CD14-positive monocyte (primary cell): ENCODE measurements at regions not wholly inside any gene's neighbourhood (a gene's known extent, or its start where the extent isn't known, plus 50 kb on each side); places are given as distances from the start of the nearest gene placed in this dataset.

Source experiments
- DNase-seq, 3 donors: peaks; one replicate each; pipeline ENCODE4 v3.0.0-alpha.2; 2011 to 2022
- H2AFZ ChIP-seq: 2 replicates; pipeline ENCODE4 v1.6.0; 2012; ENCODE audit warnings: mild to moderate bottlenecking, low read depth, low read length, inconsistent platforms; ENCODE audit not compliant: insufficient read depth, poor library complexity, severe bottlenecking
- H3K27ac ChIP-seq, 2 donors: 1 replicate in 1 of 2; 2 replicates in 1 of 2; pipeline ENCODE4 v1.5.1; 2012 to 2013; ENCODE audit warnings: low read length in 2 of 2, control low read depth in 1 of 2, inconsistent platforms in 1 of 2, low read depth in 1 of 2, mild to moderate bottlenecking in 1 of 2
- H3K27me3 ChIP-seq, 2 donors: one replicate each; pipeline versions ENCODE4 v1.6.0 to v1.6.1; 2011 to 2013; ENCODE audit warnings: low read length in 2 of 2; ENCODE audit not compliant: control insufficient read depth in 2 of 2, insufficient read depth in 2 of 2
- H3K36me3 ChIP-seq, 2 donors: replicated peaks in 1 of 2; 1 replicate in 1 of 2; 2 replicates in 1 of 2; pipeline versions ENCODE4 v1.5.1 to v1.6.1; 2012 to 2013; ENCODE audit warnings: low read length in 2 of 2, control low read depth in 1 of 2, inconsistent platforms in 1 of 2, mild to moderate bottlenecking in 1 of 2; ENCODE audit not compliant: insufficient read depth in 2 of 2, control insufficient read depth in 1 of 2
- H3K4me1 ChIP-seq, 2 donors: 1 replicate in 1 of 2; 2 replicates in 1 of 2; pipeline versions ENCODE4 v1.5.1 to v1.6.1; 2012 to 2013; ENCODE audit warnings: low read length in 2 of 2, control low read depth in 1 of 2, inconsistent platforms in 1 of 2, mild to moderate bottlenecking in 1 of 2, moderate library complexity in 1 of 2; ENCODE audit not compliant: insufficient read depth in 2 of 2, control insufficient read depth in 1 of 2
- H3K4me2 ChIP-seq: replicated peaks from 2 replicates; pipeline ENCODE3; 2012; ENCODE audit warnings: low read length, moderate library complexity, mild to moderate bottlenecking; ENCODE audit not compliant: poor library complexity, severe bottlenecking; ENCODE audit errors: extremely low read depth
- H3K4me3 ChIP-seq, 3 experiments: fragments of 200-600 bp in 1 of 3; sonication (generic) in 1 of 3; replicated peaks in 1 of 3; 1 replicate in 2 of 3; 2 replicates in 1 of 3; pipeline ENCODE4 v1.5.1; 2011 to 2013; ENCODE audit warnings: low read length in 3 of 3, mild to moderate bottlenecking in 3 of 3, control low read depth in 2 of 3, low read depth in 2 of 3, inconsistent platforms in 1 of 3, moderate library complexity in 1 of 3
- H3K79me2 ChIP-seq: 2 replicates; pipeline ENCODE4 v1.6.0; 2012; ENCODE audit warnings: mild to moderate bottlenecking, control low read depth, inconsistent platforms, low read length, moderate library complexity; ENCODE audit not compliant: insufficient read depth
- H3K9ac ChIP-seq: 2 replicates; pipeline ENCODE4 v1.6.0; 2017; ENCODE audit warnings: low read length, mild to moderate bottlenecking; ENCODE audit not compliant: insufficient read depth, poor library complexity, severe bottlenecking
- H3K9me3 ChIP-seq, 2 donors: replicated peaks in 1 of 2; 1 replicate in 1 of 2; 2 replicates in 1 of 2; pipeline versions ENCODE4 v1.5.1 to v1.6.1; 2012 to 2013; ENCODE audit warnings: low read length in 2 of 2, control low read depth in 1 of 2; ENCODE audit not compliant: control insufficient read depth in 1 of 2, insufficient read depth in 1 of 2
- H4K20me1 ChIP-seq: 2 replicates; pipeline ENCODE4 v1.6.0; 2012; ENCODE audit warnings: mild to moderate bottlenecking, low read length, control low read depth, moderate library complexity; ENCODE audit not compliant: insufficient read depth
- H3K27ac Mint-ChIP-seq, 7 donors: one replicate each; pipeline ENCODE4 v1.8.0; 2020; ENCODE audit warnings: mild to moderate bottlenecking in 7 of 7, mixed read lengths in 7 of 7, moderate library complexity in 6 of 7, inconsistent platforms in 2 of 7
- H3K27me3 Mint-ChIP-seq, 3 donors: one replicate each; pipeline ENCODE4 v1.8.0; 2021 to 2022; ENCODE audit warnings: low read depth in 3 of 3, mild to moderate bottlenecking in 3 of 3, mixed read lengths in 3 of 3, moderate library complexity in 3 of 3, inconsistent platforms in 1 of 3
- H3K36me3 Mint-ChIP-seq, 2 donors: one replicate each; pipeline ENCODE4 v1.8.0; 2020; ENCODE audit warnings: mixed read lengths in 2 of 2, inconsistent platforms in 1 of 2, mild to moderate bottlenecking in 1 of 2
- H3K4me1 Mint-ChIP-seq: one replicate; pipeline ENCODE4 v1.8.0; 2020; ENCODE audit warnings: mild to moderate bottlenecking, mixed read lengths
- H3K4me3 Mint-ChIP-seq, 2 donors: one replicate each; pipeline ENCODE4 v1.8.0; 2020; ENCODE audit warnings: mild to moderate bottlenecking in 2 of 2, mixed read lengths in 2 of 2, moderate library complexity in 1 of 2
- H3K9me3 Mint-ChIP-seq, 7 donors: one replicate each; pipeline ENCODE4 v1.8.0; 2020 to 2022; ENCODE audit warnings: mixed read lengths in 7 of 7, mild to moderate bottlenecking in 6 of 7, moderate library complexity in 6 of 7, inconsistent platforms in 2 of 7
- CTCF ChIP-seq: fragments of 200-600 bp; IDR thresholded peaks from one replicate; pipeline ENCODE4 v1.8.0; 2022; ENCODE audit warnings: antibody characterized with exemption, mild to moderate bottlenecking
- intact Hi-C, 2 donors: fragments of 100-400 bp; cut with micrococcal nuclease; formaldehyde crosslinking; loops; one replicate each; pipeline versions ENCODE4 v1.15.0 to v1.15.1; 2023

- H3K4me1 Mint-ChIP-seq: no peaks in the 10 kb centered on the region
- H3K9me3 Mint-ChIP-seq: peaks cover 0 to 7% (median 3%) of the 10 kb centered on the region in 7 donors
- no peak for TF ChIP-seq CTCF
- Histone ChIP-seq H3K36me3 (no peaks in the 10 kb centered on the region), H3K4me1 (no peaks in the 10 kb centered on the region), H3K27me3 (no peaks in the 10 kb centered on the region), H3K9ac (no peak overlapping the region), H3K4me3 (no peak overlapping the region), H2AFZ (no peak overlapping the region), H3K9me3 (no peaks in the 10 kb centered on the region), H3K27ac (no peak overlapping the region), H3K79me2 (no peaks in the 10 kb centered on the region), H3K4me2 (no peak overlapping the region), H4K20me1 (no peaks in the 10 kb centered on the region)
- intact Hi-C loops: no loop called here
- H3K27ac Mint-ChIP-seq: no peak overlapping the region
- H3K27me3 Mint-ChIP-seq: no peaks in the 10 kb centered on the region
- no peak overlapping the region for H3K4me3 Mint-ChIP-seq
- no peaks in the 10 kb centered on the region for H3K36me3 Mint-ChIP-seq
- no peak for DNase-seq
Measured at GRCh38 chr13:90783273-90783672, 564.2 kb upstream of the MIR17HG start.

GRCh38 chr13:90787007-90787406 lies 560.5 kb upstream of the MIR17HG start:
- H3K79me2 ChIP-seq: no peaks in the 10 kb centered on the region
- no peaks in the 10 kb centered on the region for H3K27me3 ChIP-seq
- H4K20me1 ChIP-seq: no peaks in the 10 kb centered on the region
- H3K9me3 ChIP-seq: no peaks in the 10 kb centered on the region
- H3K36me3 ChIP-seq: no peaks in the 10 kb centered on the region
- H3K27ac Mint-ChIP-seq: no peak overlapping the region
- intact Hi-C loops: no loop called here
- no peak overlapping the region for H2AFZ ChIP-seq
- H3K9me3 Mint-ChIP-seq: peaks cover 0 to 7% (median 3%) of the 10 kb centered on the region in 7 donors
- H3K9ac ChIP-seq: no peak overlapping the region
- no peak overlapping the region for H3K4me3 Mint-ChIP-seq
- DNase-seq: no peak
- H3K4me2 ChIP-seq: no peak overlapping the region
- no peak for TF ChIP-seq CTCF
- H3K36me3 Mint-ChIP-seq: no peaks in the 10 kb centered on the region
- H3K27me3 Mint-ChIP-seq: no peaks in the 10 kb centered on the region
- H3K4me3 ChIP-seq: no peak overlapping the region
- no peaks in the 10 kb centered on the region for H3K4me1 ChIP-seq
- H3K27ac ChIP-seq: no peak overlapping the region
- H3K4me1 Mint-ChIP-seq: no peaks in the 10 kb centered on the region
